IMR-90 (cell line): ENCODE measurements at regions not wholly inside any gene's neighbourhood (a gene's known extent, or its start where the extent isn't known, plus 50 kb on each side); places are given as distances from the start of the nearest gene placed in this dataset.

Experiments used
- ATAC-seq: fragments of 200-7000 bp; cut with Tn5 transposase; 2 replicates; pipeline ENCODE4 v1.9.1; 2020; ENCODE audit warnings: low read depth, mild to moderate bottlenecking, moderate library complexity
- BruUV-seq: library from RNA; stranded (reverse); fragments of 400-500 nt; replicated peaks from 2 replicates; lab custom pipeline; 2021; lab: Mats Ljungman, UMichigan
- CTCF ChIA-PET: fragments of 300-600 bp; formaldehyde crosslinking; extraction: SDS; loops from one replicate; lab custom pipeline; 2021; ENCODE audit warnings: antibody characterized with exemption; lab: Yijun Ruan, JAX
- POLR2A ChIA-PET: fragments of 300-600 bp; sonication (Branson Sonifier 250); formaldehyde crosslinking; loops from one replicate; lab custom pipeline; 2022; ENCODE audit warnings: antibody characterized with exemption; ENCODE audit not compliant: unreplicated experiment; lab: Charles Lee
- DNase-seq: peaks from one replicate; pipeline ENCODE4 v3.0.0; 2013
- H2AFZ ChIP-seq: replicated peaks from 2 replicates; pipeline ENCODE3; 2013; ENCODE audit warnings: low read length, mild to moderate bottlenecking; ENCODE audit not compliant: poor library complexity
- H2AK5ac ChIP-seq: 2 replicates; pipeline ENCODE4 v1.6.1; 2013; ENCODE audit warnings: low read depth, low read length, inconsistent platforms
- H2AK9ac ChIP-seq: replicated peaks from 2 replicates; pipeline ENCODE3; 2013; ENCODE audit warnings: mild to moderate bottlenecking, low read depth, low read length, moderate library complexity; ENCODE audit not compliant: poor library complexity
- H2BK120ac ChIP-seq: 2 replicates; pipeline ENCODE4 v1.6.1; 2013; ENCODE audit warnings: low read depth, low read length, inconsistent platforms
- H2BK15ac ChIP-seq: 3 replicates; pipeline ENCODE4 v1.6.1; 2013; ENCODE audit warnings: low read depth, low read length, inconsistent platforms
- H2BK20ac ChIP-seq: 2 replicates; pipeline ENCODE4 v1.6.1; 2013; ENCODE audit warnings: low read depth, mild to moderate bottlenecking, inconsistent platforms, low read length, moderate library complexity
- H2BK5ac ChIP-seq: 2 replicates; pipeline ENCODE4 v1.6.1; 2013; ENCODE audit warnings: mild to moderate bottlenecking, low read depth, low read length, inconsistent platforms; ENCODE audit not compliant: poor library complexity, severe bottlenecking
- H3K14ac ChIP-seq: replicated peaks from 2 replicates; pipeline ENCODE4 v1.6.1; 2013; ENCODE audit warnings: low read depth, low read length, inconsistent platforms
- H3K18ac ChIP-seq: 2 replicates; pipeline ENCODE4 v1.6.1; 2013; ENCODE audit warnings: low read depth, low read length, control low read depth
- H3K23ac ChIP-seq: 2 replicates; pipeline ENCODE4 v1.6.1; 2013; ENCODE audit warnings: low read depth, low read length, inconsistent platforms
- H3K27ac ChIP-seq: 2 replicates; pipeline ENCODE4 v1.5.1; 2013; ENCODE audit warnings: mild to moderate bottlenecking, control low read depth, low read length; ENCODE audit not compliant: insufficient read depth
- H3K27me3 ChIP-seq: 2 replicates; pipeline ENCODE4 v1.6.1; 2013; ENCODE audit warnings: low read length; ENCODE audit not compliant: control insufficient read depth, insufficient read depth
- H3K36me3 ChIP-seq: 2 replicates; pipeline ENCODE4 v1.6.1; 2013; ENCODE audit warnings: low read length, mixed read lengths; ENCODE audit not compliant: control insufficient read depth, insufficient read depth
- H3K4ac ChIP-seq: 2 replicates; pipeline ENCODE4 v1.6.1; 2013; ENCODE audit warnings: low read depth, low read length, inconsistent platforms
- H3K4me1 ChIP-seq: 2 replicates; pipeline ENCODE4 v1.6.1; 2013; ENCODE audit warnings: low read length, mixed read lengths; ENCODE audit not compliant: control insufficient read depth, insufficient read depth
- H3K4me2 ChIP-seq: 2 replicates; pipeline ENCODE4 v1.6.1; 2013; ENCODE audit warnings: low read depth, mild to moderate bottlenecking, control low read depth, low read length, moderate library complexity
- H3K4me3 ChIP-seq: 2 replicates; pipeline ENCODE4 v1.5.1; 2013; ENCODE audit warnings: low read depth, mild to moderate bottlenecking, control low read depth, low read length, moderate library complexity; ENCODE audit not compliant: insufficient read depth
- H3K56ac ChIP-seq: 2 replicates; pipeline ENCODE4 v1.6.1; 2013; ENCODE audit warnings: low read length, inconsistent platforms; ENCODE audit not compliant: insufficient read depth; ENCODE audit errors: extremely low read depth
- H3K79me1 ChIP-seq, 2 experiments: 2 replicates each; pipeline ENCODE4 v1.6.1; 2013; ENCODE audit warnings: low read length in 2 of 2, inconsistent platforms in 1 of 2, low read depth in 1 of 2
- H3K9ac ChIP-seq: 2 replicates; pipeline ENCODE4 v1.6.1; 2013; ENCODE audit warnings: low read depth, low read length, control low read depth
- H3K9me1 ChIP-seq: 2 replicates; pipeline ENCODE4 v1.6.1; 2013; ENCODE audit warnings: low read length, inconsistent platforms; ENCODE audit not compliant: insufficient read depth
- H3K9me3 ChIP-seq: 2 replicates; pipeline ENCODE4 v1.6.1; 2013; ENCODE audit warnings: low read length; ENCODE audit not compliant: control insufficient read depth, insufficient read depth
- H4K20me1 ChIP-seq: 2 replicates; pipeline ENCODE4 v1.6.1; 2013; ENCODE audit warnings: low read length, inconsistent platforms; ENCODE audit not compliant: insufficient read depth
- H4K5ac ChIP-seq: 2 replicates; pipeline ENCODE4 v1.6.1; 2013; ENCODE audit warnings: mild to moderate bottlenecking, low read depth, low read length, control low read depth
- H4K8ac ChIP-seq, 2 experiments: 2 replicates each; pipeline ENCODE4 v1.6.1; 2013; ENCODE audit warnings: low read depth in 2 of 2, low read length in 2 of 2, control low read depth in 1 of 2, inconsistent platforms in 1 of 2
- H4K91ac ChIP-seq: 2 replicates; pipeline ENCODE4 v1.6.1; 2013; ENCODE audit warnings: low read depth, low read length, inconsistent platforms; ENCODE audit not compliant: insufficient read depth
- CTCF ChIP-seq: conservative IDR thresholded peaks from 2 replicates; pipeline ENCODE4 v1.5.1; 2012; ENCODE audit warnings: mild to moderate bottlenecking, low read depth, low read length, improper control_type of control experiment
- FOS ChIP-seq: fragments of 150-350 bp; IDR thresholded peaks from 2 replicates; pipeline ENCODE4 v1.6.1; 2016; ENCODE audit warnings: low read depth, low read length
- MXI1 ChIP-seq: IDR thresholded peaks from 2 replicates; pipeline ENCODE4 v1.6.1; 2012; ENCODE audit warnings: low read depth, mild to moderate bottlenecking, low read length, moderate library complexity, borderline replicate concordance
- NFE2L2 ChIP-seq: fragments of 150-350 bp; IDR thresholded peaks from 2 replicates; pipeline ENCODE4 v1.6.1; 2016; ENCODE audit warnings: low read depth, mild to moderate bottlenecking, low read length
- RAD21 ChIP-seq: IDR thresholded peaks from 2 replicates; pipeline ENCODE4 v1.6.1; 2012; ENCODE audit warnings: low read length, improper control_type of control experiment
- RCOR1 ChIP-seq: IDR thresholded peaks from 2 replicates; pipeline ENCODE4 v1.6.1; 2012; ENCODE audit warnings: mild to moderate bottlenecking, low read length, improper control_type of control experiment; ENCODE audit not compliant: insufficient replicate concordance
- SMC3 ChIP-seq: fragments of 150-350 bp; IDR thresholded peaks from 2 replicates; pipeline ENCODE4 v1.6.1; 2016; ENCODE audit warnings: low read depth, mild to moderate bottlenecking, antibody characterized with exemption, low read length, moderate library complexity
- USF2 ChIP-seq: fragments of 150-350 bp; IDR thresholded peaks from 2 replicates; pipeline ENCODE4 v1.6.1; 2017; ENCODE audit warnings: mild to moderate bottlenecking, antibody characterized with exemption, low read length, low read depth
- WGBS, 2 experiments: methylation state at CpG; one replicate each; pipeline versions ENCODE4 v1.1.5 to v1.1.7; 2013; ENCODE audit warnings: missing lambda C conversion rate in 2 of 2; ENCODE audit not compliant: insufficient read length in 1 of 2; ENCODE audit errors: extremely low coverage in 2 of 2; 5-methylcytosine and 5-hydroxymethylcytosine counted together
- dilution Hi-C: fragments of 300-500 bp; cut with HindIII; formaldehyde crosslinking; loops from one replicate; pipeline ENCODE4 v1.14.3; 2018; ENCODE audit warnings: low sequenced_read_pairs; ENCODE audit not compliant: unreplicated experiment
- in situ Hi-C: fragments of 300-500 bp; cut with MboI; formaldehyde crosslinking; loops from 3 replicates; pipeline ENCODE4 v1.14.3; 2019; ENCODE audit warnings: low sequenced_read_pairs, inconsistent platforms, mixed read lengths
- intact Hi-C: fragments of 100-400 bp; cut with micrococcal nuclease; formaldehyde crosslinking; loops from 2 replicates; pipeline ENCODE4 v1.10.0; 2022

- dilution Hi-C loops = no loop called here
- no peak overlapping the region for H3K9ac ChIP-seq
- BruUV-seq = no TSS peak
- H3K4ac ChIP-seq = no peak overlapping the region
- no peaks in the 10 kb centered on the region for H3K27me3 ChIP-seq
- ChIA-PET POLR2A (no interaction called here), CTCF (interaction anchor here (0.8 kb wide), 1 partner anchor 35 kb away, joined by 3 read pairs; no protein-coding TSS in a partner anchor)
- H2BK120ac ChIP-seq = no peak overlapping the region
- DNase-seq (no peak), ATAC-seq (no peak)
- H3K27ac ChIP-seq = no peak overlapping the region
- H3K14ac ChIP-seq = no peak overlapping the region
- H3K9me1 ChIP-seq = no peaks in the 10 kb centered on the region
- TF ChIP-seq RAD21 (no peak), RCOR1 (no peak), SMC3 (no peak), NFE2L2 (no peak), USF2 (no peak), FOS (no peak), MXI1 (no peak), CTCF (no peak)
- no peak overlapping the region for H2AK9ac ChIP-seq
- no peaks in the 10 kb centered on the region for H3K36me3 ChIP-seq
- in situ Hi-C loops = no loop called here
- no peak overlapping the region for H3K23ac ChIP-seq
- intact Hi-C loops = no loop called here
- H2BK15ac ChIP-seq = no peak overlapping the region
- H2AFZ ChIP-seq = no peak overlapping the region
- H3K79me1 ChIP-seq = no peaks in the 10 kb centered on the region
- no peak overlapping the region for H2BK20ac ChIP-seq
- no peak overlapping the region for H4K5ac ChIP-seq
- no peak overlapping the region for H3K4me2 ChIP-seq
- H3K9me3 ChIP-seq = no peaks in the 10 kb centered on the region
- H3K4me1 ChIP-seq = no peaks in the 10 kb centered on the region
- H3K56ac ChIP-seq = no peak overlapping the region
- no peak overlapping the region for H2AK5ac ChIP-seq
- H4K8ac ChIP-seq = no peak overlapping the region
- no peak overlapping the region for H4K91ac ChIP-seq
- WGBS, 2 experiments = no CpG with 5 or more reads among the region's 4 CpGs
- no peaks in the 10 kb centered on the region for H4K20me1 ChIP-seq
- no peak overlapping the region for H3K18ac ChIP-seq
- H3K4me3 ChIP-seq = no peak overlapping the region
- no peak overlapping the region for H2BK5ac ChIP-seq
These were observed 276.0 kb upstream of the MPDZ start for GRCh38 chr9:13555516-13555915.
